GM18502 (cell line): ENCODE measurements at regions not wholly inside any gene's neighbourhood (a gene's known extent, or its start where the extent isn't known, plus 50 kb on each side); places are given as distances from the start of the nearest gene placed in this dataset.
"Not testable (repeated sequence)": the region's sequence is repeated elsewhere in the genome, so short reads cannot be mapped to it uniquely, and the experiment has no call there.

Source experiments
- ATAC-seq: cut with Tn5 transposase; IDR thresholded peaks from one replicate; pipeline ENCODE4 v1.9.1; 2021; ENCODE audit warnings: mild to moderate bottlenecking; ENCODE audit not compliant: unreplicated experiment, poor library complexity

- ATAC-seq, result no peak
These were observed 269.4 kb downstream of the AMY1C start for GRCh38 chr1:104018922-104019674.

DNA sequence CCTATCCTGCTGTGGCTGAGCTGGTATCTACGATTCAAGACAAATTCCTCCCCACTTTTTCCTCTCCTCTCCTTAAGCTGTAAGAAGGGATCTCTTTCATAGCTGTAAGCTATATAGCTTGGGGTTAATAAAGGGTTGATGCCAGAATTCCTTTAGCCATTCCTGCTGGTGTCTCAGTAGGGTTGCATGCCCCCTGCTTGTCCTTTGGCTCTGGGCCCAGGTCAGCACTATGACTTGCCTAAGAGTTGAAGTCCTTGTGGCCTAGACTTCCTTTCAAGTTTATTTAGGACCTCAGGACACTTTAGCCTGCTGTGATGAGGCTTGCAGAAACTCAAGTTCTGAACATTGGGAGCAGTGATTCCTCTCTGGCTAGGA lies 270.0 kb downstream of the AMY1C start:
- ATAC-seq, result no peak

GRCh38 chr1:104028416-104029035 lies 278.8 kb downstream of the AMY1C start:
- no peak for ATAC-seq

DNA sequence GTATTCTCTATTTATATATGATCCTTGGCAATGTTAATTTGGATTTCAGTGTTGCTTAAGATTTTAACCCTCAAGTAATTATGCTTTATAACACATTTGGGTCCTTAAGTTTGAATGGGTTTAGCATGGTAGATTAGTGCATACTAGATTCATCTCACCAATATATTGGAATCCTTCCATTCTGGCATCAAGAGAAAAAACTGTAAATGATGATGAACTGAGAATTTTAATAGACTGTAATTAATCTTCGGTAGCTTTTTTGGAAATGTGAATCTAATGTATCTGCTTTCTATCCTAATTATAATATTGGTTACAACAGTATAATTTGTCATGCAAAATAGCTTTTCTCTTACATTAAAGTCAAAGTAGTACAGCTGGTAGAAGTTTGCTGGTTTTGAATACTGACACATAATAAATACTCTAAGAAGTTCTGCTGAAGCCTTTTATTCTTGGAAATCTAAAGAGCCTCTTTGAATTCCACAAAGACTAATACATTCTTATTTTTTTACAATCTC lies 279.8 kb downstream of the AMY1C start:
- ATAC-seq, result no peak

DNA sequence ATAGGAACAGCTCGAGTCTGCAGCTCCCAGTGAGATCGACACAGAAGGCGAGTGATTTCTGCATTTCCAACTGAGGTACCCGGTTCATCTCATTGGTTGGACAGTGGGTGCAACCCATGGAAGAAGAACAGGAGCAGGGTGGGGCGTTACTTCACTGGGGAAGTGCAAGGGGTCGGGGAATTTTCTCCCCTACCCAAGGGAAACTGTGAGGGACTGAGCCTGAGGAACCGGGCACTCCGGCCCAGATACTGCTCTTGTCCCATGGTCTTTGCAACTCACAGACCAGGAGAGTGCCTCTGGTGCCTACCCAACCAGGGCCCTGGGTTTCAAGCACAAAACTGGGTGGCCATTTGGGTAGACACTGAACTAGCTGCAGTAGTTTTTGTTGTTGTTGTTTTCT lies 307.1 kb downstream of the AMY1C start:
- ATAC-seq, result no peak

GRCh38 chr1:104057219-104057898 lies 307.7 kb downstream of the AMY1C start:
- ATAC-seq, result not testable (repeated sequence)

GRCh38 chr1:104061637-104062036 lies 311.9 kb downstream of the AMY1C start:
- ATAC-seq, result not testable (repeated sequence)

DNA sequence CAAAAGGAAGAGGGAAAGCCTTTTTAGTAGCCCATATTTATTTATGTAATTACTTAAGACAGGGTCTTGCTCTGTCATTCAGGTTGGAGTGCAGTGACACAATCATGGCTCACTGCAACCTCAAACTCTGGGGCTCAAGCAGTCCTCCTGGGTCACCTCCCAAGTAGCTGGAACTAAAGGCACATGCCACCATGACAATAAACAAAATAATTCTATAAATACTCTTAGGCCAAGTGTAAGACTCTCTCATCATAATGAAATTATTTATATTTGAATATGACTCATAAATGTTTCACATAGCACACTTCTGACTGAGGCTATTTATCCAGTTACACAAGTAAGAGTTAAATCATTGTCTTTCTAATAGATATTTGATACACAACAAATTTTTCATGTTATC lies 314.7 kb downstream of the AMY1C start:
- ATAC-seq, result no peak

- ATAC-seq, result no peak
These were observed 323.2 kb downstream of the AMY1C start for GRCh38 chr1:104072915-104073371.

DNA sequence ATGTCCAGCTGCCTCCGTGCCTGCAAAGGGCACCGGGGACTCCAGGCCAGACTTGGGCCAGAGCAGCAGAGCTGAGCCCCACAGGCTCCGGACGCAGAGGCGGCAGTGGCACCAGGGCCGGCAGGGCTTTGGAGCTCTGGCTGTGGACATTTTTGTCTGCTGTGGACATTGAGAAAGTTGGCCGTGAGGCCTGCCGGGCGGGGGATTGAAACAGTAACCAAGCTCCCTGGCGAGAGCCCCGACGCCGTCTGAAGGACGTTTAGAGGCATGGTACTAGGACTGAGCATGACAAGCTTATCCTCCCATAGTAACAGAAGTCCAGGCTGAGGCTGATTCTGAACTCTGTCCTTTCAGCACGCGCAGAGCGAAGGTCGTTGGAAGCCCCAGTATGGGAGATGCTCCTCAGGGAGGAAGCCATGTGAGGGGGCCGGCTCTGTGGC lies 323.8 kb downstream of the AMY1C start:
- no peak for ATAC-seq

DNA sequence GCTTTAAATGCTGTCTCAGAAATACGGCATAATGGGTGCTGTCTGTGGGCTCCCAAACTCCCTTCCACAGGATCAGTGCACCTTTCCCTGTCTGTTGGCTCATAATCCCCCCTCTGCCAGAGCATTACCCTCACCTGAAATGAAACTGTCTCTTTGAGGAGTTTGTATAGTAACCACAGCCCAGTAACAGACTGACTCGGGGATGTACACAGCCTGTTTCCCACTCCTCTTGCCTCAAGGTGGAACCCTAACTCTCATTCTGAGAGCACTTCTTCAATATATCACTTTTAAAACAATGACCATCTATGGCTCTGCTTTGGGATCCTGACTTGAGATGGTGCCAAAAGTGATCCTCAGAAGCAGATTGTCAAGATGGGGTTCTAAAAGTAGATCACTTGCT lies 332.5 kb downstream of the AMY1C start:
- no peak for ATAC-seq

DNA sequence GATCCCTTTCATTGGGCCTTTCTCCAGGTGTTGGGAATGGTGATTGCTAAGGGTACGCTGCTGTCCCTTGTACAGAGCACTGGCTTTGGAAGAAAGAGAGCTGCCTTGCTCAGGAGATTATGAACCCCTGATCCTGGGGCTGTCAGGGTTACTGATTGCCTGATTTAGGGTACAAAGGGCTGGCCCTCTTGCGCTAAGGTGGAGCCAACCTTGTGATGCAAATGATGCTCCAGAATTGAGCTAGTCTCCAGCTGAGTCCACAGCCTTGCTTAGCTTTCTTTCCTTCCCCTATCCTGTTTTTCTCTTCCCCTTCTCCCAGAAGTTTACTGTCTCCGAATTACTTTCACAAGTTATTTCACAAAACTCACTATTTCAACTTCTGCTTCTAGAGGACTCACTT lies 334.7 kb downstream of the AMY1C start:
- no peak for ATAC-seq

DNA sequence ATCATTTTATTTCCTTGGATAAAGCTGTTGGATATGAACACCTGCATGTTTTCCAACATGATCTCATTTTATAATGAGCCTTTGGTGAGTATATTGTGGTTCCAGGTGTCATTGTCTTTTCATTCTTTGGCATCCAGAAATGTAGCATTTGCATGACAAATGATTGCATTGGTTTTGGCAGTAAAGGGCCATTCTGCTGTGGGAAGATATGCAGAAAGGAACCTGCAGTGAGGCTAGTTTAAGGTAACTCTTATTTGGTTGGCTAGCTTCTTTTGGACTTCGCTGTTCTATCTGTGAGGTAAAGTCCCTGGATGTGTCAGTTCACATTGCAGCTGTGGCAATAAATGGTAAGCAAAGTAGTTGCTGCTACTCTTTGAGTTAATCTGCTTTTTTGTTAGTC lies 343.0 kb downstream of the AMY1C start:
- ATAC-seq, result no peak

- no peak for ATAC-seq
These were observed 349.1 kb downstream of the AMY1C start for GRCh38 chr1:104098837-104099236.

DNA sequence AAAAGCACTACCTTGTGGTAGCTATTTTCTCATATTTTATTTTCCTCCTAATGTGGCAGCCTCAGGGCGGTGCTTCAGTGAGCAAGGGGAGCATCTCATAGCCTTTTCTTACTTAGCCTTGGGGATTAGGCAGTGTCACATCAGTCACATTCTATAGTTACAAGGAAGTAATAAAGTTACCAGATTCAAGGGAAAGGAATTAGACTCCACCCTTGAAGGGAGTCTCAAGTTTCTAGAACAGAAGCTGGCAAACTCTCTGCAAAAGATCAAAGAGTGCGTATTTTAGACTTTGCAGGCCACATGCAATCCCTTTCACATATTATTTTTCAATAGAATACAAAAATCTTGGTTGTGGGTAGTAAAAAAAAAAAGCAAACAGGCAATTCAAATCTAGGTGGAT lies 350.4 kb downstream of the AMY1C start:
- no peak for ATAC-seq

DNA sequence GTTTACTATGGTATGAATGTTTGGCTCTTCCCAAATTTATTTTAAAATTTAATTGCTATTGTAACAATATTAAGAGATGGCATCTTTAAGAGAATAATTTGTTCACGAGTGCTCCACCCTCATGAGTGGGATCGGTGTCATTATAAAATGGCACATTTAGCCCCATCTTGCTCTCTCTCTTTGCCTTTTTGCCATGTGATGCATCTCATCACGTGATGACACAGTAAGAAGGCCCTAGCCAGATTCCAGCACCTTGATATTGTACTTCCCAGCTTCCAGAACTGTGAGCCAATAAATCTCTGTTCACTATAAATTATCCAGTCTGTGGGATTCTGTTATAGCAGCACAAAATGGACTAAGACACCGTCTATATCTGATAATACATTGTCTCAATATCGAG lies 355.8 kb downstream of the AMY1C start:
- no peak for ATAC-seq

DNA sequence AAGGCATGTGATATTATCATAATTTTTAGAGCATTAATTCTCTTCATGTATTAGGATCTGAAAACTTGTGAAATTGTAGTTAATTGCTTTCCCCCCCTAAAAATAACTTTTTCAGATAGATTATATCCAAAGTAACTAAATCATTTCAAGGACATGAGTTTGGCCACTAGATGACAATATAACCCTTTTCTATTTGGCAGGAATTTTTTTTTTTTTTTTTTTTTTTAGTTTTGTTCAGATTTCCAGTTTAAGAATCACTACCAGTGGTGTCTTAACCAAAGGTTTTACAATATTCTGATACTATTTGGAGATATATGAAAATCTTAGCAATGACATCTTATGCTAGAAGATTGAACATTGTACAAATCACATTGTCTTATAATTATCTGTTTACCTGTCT lies 370.8 kb downstream of the AMY1C start:
- ATAC-seq, result no peak

DNA sequence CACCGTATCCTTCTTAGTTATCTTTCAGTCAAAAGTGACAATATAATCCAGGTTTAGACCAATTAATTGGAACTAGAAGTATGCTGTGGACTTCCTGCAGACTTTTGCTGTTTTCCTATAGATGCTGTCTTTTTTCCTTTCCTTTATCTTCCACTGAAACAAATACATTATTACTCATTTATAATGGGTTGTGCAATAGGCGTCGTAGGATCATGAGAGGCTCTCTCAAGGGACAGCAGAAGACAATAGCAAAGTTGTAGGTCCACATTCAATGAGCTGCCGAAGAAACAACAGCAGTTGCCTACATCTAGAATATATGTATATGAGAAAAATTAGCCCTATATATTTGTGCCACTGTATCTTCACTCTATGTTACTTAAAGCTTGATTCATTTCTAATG lies 371.6 kb downstream of the AMY1C start:
- no peak for ATAC-seq

- ATAC-seq, result no peak
These were observed 375.6 kb downstream of the AMY1C start for GRCh38 chr1:104125266-104125665.

- ATAC-seq, result no peak
These were observed 376.3 kb downstream of the AMY1C start for GRCh38 chr1:104125970-104126369.

DNA sequence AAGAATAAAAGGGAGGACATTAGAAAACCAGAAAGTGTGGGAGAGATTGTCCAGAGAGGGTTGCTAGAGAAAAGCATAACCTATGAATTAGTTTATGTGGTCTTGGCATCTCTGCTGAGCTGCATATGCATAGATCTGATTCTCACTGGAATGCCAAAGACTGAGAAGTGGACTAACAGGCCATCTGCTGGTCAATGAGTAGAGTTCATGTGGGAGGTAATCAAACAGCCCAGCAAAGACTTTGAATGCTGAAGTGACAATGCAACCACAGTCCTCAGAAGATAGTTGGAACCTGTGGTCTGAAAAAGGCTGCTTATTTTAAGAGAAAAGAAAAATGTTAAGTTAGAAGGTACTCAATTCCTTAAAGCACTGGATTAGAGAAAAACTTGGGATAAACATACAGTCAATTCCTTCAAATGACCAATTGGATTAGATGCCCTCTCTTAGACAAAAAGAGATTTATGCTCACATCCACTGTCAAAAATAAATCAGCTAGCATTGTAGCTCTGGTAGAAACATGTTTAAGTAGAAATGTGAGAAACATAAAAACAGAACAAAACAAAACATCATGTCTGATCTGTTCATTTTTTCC lies 382.8 kb downstream of the AMY1C start:
- ATAC-seq, result no peak
